ENCODE measurements at regions not wholly inside any gene's neighbourhood (a gene's known extent, or its start where the extent isn't known, plus 50 kb on each side); places are given as distances from the start of the nearest gene placed in this dataset.

DNA sequence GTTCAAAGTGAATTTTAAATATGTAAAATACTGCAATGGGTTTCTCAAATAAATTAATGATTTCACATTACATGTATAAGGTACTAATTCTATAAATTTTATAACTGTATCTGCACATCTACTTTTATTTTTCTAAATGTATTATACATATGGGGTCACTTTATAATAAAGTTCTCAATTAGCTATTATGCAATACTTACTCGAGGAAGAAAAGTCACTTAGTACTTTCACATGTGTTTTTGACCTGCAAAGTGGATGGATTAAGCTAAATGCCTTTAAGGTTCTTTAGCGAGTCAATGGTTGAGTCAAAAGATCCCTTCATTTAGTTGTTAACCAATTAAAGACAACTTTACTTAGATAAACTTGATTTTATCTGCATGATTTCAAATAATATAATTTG, 437.8 kb downstream of the ANKRD7 start:
- H3K27me3 ChIP-seq (ENCODE audit: control insufficient read depth in 3 of 3, insufficient read depth in 3 of 3, low read length in 2 of 3) = no peaks in the 10 kb centered on the region
- WGBS, 2 donors = 64 to 69% methylated on average over 2 of the region's 2 CpGs
- TF ChIP-seq, protein P1, sequence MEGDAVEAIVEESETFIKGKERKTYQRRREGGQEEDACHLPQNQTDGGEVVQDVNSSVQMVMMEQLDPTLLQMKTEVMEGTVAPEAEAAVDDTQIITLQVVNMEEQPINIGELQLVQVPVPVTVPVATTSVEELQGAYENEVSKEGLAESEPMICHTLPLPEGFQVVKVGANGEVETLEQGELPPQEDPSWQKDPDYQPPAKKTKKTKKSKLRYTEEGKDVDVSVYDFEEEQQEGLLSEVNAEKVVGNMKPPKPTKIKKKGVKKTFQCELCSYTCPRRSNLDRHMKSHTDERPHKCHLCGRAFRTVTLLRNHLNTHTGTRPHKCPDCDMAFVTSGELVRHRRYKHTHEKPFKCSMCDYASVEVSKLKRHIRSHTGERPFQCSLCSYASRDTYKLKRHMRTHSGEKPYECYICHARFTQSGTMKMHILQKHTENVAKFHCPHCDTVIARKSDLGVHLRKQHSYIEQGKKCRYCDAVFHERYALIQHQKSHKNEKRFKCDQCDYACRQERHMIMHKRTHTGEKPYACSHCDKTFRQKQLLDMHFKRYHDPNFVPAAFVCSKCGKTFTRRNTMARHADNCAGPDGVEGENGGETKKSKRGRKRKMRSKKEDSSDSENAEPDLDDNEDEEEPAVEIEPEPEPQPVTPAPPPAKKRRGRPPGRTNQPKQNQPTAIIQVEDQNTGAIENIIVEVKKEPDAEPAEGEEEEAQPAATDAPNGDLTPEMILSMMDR (IDR thresholded peaks at IDR 0.05; ENCODE audit: control extremely low read depth, extremely low read depth) = no peak
- ATAC-seq (ENCODE audit: insufficient read depth, low FRiP score) (no peak), DNase-seq (no peak)
- no peaks in the 10 kb centered on the region for H3K9me3 ChIP-seq (ENCODE audit: control insufficient read depth in 4 of 4, insufficient read depth in 3 of 4, low read length in 3 of 4)
- H3K9ac ChIP-seq (ENCODE audit: insufficient read depth in 1 of 2, low read length in 2 of 2) = no peak overlapping the region
- no peaks in the 10 kb centered on the region for H3K36me3 ChIP-seq (ENCODE audit: control insufficient read depth in 4 of 4, insufficient read depth in 4 of 4, low read length in 4 of 4)
- H3K4me3 ChIP-seq = no peak overlapping the region
- no peaks in the 10 kb centered on the region for H3K4me1 ChIP-seq (ENCODE audit: control insufficient read depth in 5 of 5, insufficient read depth in 5 of 5, low read length in 5 of 5)
- H3K27ac ChIP-seq (ENCODE audit: low read depth in 1 of 2, low read length in 1 of 2) = no peak overlapping the region

DNA sequence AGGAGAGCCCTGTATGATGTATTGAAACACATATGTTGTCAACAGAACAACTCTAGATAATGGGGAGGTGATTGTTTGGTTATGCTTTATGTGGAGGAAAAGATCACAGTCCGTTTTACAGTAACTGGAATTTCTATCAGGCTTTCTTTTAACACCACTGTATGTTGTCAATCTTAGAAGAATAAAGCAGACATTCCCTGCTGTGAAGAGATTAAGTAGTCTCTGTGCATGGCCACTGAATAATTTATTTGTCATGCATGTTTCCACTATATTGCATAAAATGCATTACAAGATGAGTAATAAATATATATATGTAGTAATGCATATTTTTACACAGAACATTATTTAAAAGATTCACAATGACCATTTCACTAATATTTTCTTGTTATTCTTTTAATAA, 440.0 kb downstream of the ANKRD7 start:
- Histone ChIP-seq H3K9ac (ENCODE audit: insufficient read depth in 1 of 2, low read length in 2 of 2) (no peak overlapping the region), H3K36me3 (ENCODE audit: control insufficient read depth in 4 of 4, insufficient read depth in 4 of 4, low read length in 4 of 4) (no peaks in the 10 kb centered on the region), H3K27ac (ENCODE audit: low read depth in 1 of 2, low read length in 1 of 2) (no peak overlapping the region), H3K4me1 (ENCODE audit: control insufficient read depth in 5 of 5, insufficient read depth in 5 of 5, low read length in 5 of 5) (no peaks in the 10 kb centered on the region), H3K4me3 (no peak overlapping the region), H3K27me3 (ENCODE audit: control insufficient read depth in 3 of 3, insufficient read depth in 3 of 3, low read length in 2 of 3) (no peaks in the 10 kb centered on the region), H3K9me3 (ENCODE audit: control insufficient read depth in 4 of 4, insufficient read depth in 3 of 4, low read length in 3 of 4) (no peaks in the 10 kb centered on the region)
- DNase-seq (no peak), ATAC-seq (ENCODE audit: insufficient read depth, low FRiP score) (no peak)
- WGBS, 2 donors = 56 to 67% methylated on average over 1 of the region's 1 CpG
- TF ChIP-seq, protein P1 (IDR thresholded peaks at IDR 0.05; ENCODE audit: control extremely low read depth, extremely low read depth) = no peak

DNA sequence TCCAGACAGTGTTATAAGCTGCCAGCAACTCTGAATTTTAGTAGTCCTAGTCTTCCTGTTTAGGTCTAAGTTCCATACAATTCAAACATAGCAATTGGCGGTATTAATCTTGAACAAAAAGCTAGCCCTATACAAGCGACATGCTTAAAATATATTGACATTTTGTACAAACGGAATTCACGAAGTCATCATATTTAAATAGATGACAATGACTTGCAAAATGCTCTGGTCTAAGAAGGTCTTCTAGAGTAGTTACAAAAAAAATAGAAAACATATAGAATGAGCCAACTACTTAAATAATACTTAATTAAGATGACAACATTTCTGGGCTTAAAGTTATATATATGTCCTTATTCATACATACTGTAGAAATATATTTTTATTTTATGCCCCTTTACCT, 446.6 kb downstream of the ANKRD7 start:
- DNase-seq (no peak), ATAC-seq (ENCODE audit: insufficient read depth, low FRiP score) (no peak)
- Histone ChIP-seq H3K36me3 (ENCODE audit: control insufficient read depth in 4 of 4, insufficient read depth in 4 of 4, low read length in 4 of 4) (no peaks in the 10 kb centered on the region), H3K27me3 (ENCODE audit: control insufficient read depth in 3 of 3, insufficient read depth in 3 of 3, low read length in 2 of 3) (no peaks in the 10 kb centered on the region), H3K4me3 (no peak overlapping the region), H3K9me3 (ENCODE audit: control insufficient read depth in 4 of 4, insufficient read depth in 3 of 4, low read length in 3 of 4) (no peaks in the 10 kb centered on the region), H3K27ac (ENCODE audit: low read depth in 1 of 2, low read length in 1 of 2) (no peak overlapping the region), H3K4me1 (ENCODE audit: control insufficient read depth in 5 of 5, insufficient read depth in 5 of 5, low read length in 5 of 5) (no peaks in the 10 kb centered on the region), H3K9ac (ENCODE audit: insufficient read depth in 1 of 2, low read length in 2 of 2) (no peak overlapping the region)
- WGBS, 2 donors = 57 to 81% methylated on average over 4 of the region's 4 CpGs
- TF ChIP-seq, protein P1 (IDR thresholded peaks at IDR 0.05; ENCODE audit: control extremely low read depth, extremely low read depth) = no peak

DNA sequence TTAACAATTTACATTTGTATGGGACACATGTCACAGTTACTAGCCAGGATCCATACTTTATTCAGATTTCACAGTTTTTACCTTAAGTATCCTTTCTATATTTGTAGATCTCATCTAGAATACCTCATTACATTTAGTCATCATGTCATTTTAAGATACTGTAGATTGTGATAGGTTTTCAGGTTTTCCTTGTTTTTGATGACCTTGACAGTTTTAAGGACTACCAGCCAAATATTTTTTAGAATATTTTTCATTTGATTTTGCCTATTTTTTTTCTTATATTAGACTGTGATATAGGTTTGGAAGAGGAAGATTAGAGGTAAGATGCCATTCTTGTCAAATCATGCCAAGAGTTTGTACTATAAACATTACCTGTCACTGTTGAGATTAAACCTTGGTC, 460.3 kb downstream of the ANKRD7 start:
- no peaks in the 10 kb centered on the region for H3K36me3 ChIP-seq (ENCODE audit: control insufficient read depth in 4 of 4, insufficient read depth in 4 of 4, low read length in 4 of 4)
- no peaks in the 10 kb centered on the region for H3K9me3 ChIP-seq (ENCODE audit: control insufficient read depth in 4 of 4, insufficient read depth in 3 of 4, low read length in 3 of 4)
- H3K27ac ChIP-seq (ENCODE audit: low read depth in 1 of 2, low read length in 1 of 2) = no peak overlapping the region
- H3K4me3 ChIP-seq = no peak overlapping the region
- no peak overlapping the region for H3K9ac ChIP-seq (ENCODE audit: insufficient read depth in 1 of 2, low read length in 2 of 2)
- DNase-seq (no peak), ATAC-seq (ENCODE audit: insufficient read depth, low FRiP score) (no peak)
- TF ChIP-seq, protein P1 (IDR thresholded peaks at IDR 0.05; ENCODE audit: control extremely low read depth, extremely low read depth) = no peak
- no peaks in the 10 kb centered on the region for H3K4me1 ChIP-seq (ENCODE audit: control insufficient read depth in 5 of 5, insufficient read depth in 5 of 5, low read length in 5 of 5)
- no peaks in the 10 kb centered on the region for H3K27me3 ChIP-seq (ENCODE audit: control insufficient read depth in 3 of 3, insufficient read depth in 3 of 3, low read length in 2 of 3)
